ENCODE measurements at regions not wholly inside any gene's neighbourhood (a gene's known extent, or its start where the extent isn't known, plus 50 kb on each side); places are given as distances from the start of the nearest gene placed in this dataset.

DNA sequence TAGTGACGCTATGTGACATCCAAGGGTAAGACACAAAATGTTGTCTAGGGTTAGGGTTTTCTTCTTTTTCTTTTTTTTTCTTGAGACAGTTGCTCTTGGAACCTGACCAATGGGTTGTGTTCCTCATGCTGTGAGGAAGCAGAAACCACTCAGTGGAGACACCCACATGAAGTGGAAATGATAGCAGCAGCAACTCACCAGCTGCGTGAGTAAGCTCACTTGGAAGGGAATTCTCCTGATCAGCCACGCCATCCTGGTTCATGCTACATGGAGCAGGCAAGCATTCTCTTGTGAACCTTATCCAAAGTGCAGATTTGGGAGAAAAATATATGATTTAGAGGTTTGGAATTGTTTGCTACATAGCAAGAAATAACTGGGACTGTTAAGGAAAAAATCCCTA is 863.7 kb downstream of the EPHA4 start:
- in situ Hi-C loops (cut with HindIII; ENCODE audit: low sequenced_read_pairs): no loop called here
- TF ChIP-seq, protein P1, sequence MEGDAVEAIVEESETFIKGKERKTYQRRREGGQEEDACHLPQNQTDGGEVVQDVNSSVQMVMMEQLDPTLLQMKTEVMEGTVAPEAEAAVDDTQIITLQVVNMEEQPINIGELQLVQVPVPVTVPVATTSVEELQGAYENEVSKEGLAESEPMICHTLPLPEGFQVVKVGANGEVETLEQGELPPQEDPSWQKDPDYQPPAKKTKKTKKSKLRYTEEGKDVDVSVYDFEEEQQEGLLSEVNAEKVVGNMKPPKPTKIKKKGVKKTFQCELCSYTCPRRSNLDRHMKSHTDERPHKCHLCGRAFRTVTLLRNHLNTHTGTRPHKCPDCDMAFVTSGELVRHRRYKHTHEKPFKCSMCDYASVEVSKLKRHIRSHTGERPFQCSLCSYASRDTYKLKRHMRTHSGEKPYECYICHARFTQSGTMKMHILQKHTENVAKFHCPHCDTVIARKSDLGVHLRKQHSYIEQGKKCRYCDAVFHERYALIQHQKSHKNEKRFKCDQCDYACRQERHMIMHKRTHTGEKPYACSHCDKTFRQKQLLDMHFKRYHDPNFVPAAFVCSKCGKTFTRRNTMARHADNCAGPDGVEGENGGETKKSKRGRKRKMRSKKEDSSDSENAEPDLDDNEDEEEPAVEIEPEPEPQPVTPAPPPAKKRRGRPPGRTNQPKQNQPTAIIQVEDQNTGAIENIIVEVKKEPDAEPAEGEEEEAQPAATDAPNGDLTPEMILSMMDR (IDR thresholded peaks at IDR 0.05; ENCODE audit: low read depth, low read length, missing control alignments): no peak
- peak; percentile 57 for DNase-seq (ENCODE audit: low read depth)
- H3K4me3 ChIP-seq (ENCODE audit: low read depth, low read length): no peak overlapping the region

DNA sequence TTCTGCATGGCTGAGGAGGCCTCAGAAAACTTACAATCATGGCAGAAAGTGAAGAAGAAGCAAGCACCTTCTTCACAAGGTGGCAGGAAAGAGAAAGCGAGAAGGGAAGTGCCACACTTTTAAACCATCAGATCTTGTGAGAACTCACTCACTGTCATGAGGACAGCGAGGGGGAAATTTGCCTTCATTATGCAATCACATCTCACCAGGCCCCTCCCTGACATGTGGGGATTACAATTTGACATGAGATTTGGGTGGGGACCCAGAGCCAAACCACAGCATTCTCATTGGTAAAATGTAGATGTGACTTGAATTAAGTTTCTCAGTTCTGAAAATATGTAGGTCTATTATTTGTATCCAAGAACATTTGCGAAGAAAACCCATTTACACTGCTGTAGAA is 854.8 kb downstream of the EPHA4 start:
- TF ChIP-seq, protein P1 (IDR thresholded peaks at IDR 0.05; ENCODE audit: low read depth, low read length, missing control alignments): no peak

DNA sequence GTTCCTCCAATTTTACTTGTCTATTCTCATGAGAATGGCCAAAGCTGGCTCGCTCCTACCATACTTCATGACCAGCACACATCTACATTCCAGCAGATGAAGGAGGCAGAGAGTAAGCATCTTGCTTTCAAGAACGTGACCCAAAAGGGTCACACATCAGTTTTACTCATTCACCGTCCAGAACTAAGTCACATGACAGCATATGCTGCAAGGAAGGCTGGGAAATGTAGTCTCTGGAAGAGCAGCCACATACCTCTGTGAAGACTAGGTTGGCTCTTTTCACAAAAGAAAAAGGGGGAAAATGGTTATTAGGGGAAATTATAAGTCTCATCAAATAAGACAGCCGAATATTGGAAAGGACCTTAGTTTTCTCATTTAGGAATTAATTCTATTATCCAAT is 835.3 kb downstream of the EPHA4 start:
- in situ Hi-C loops (cut with HindIII; ENCODE audit: low sequenced_read_pairs): no loop called here
- no peak for DNase-seq (ENCODE audit: low read depth)
- TF ChIP-seq, protein P1 (IDR thresholded peaks at IDR 0.05; ENCODE audit: low read depth, low read length, missing control alignments): no peak
- H3K4me3 ChIP-seq (ENCODE audit: low read depth, low read length): no peak overlapping the region

More for the DNA sequence above, 854.8 kb downstream of the EPHA4 start:
- no peak overlapping the region for H3K4me3 ChIP-seq (ENCODE audit: low read depth, low read length)
- DNase-seq (ENCODE audit: low read depth): no peak
- in situ Hi-C loops (cut with HindIII; ENCODE audit: low sequenced_read_pairs): no loop called here

DNA sequence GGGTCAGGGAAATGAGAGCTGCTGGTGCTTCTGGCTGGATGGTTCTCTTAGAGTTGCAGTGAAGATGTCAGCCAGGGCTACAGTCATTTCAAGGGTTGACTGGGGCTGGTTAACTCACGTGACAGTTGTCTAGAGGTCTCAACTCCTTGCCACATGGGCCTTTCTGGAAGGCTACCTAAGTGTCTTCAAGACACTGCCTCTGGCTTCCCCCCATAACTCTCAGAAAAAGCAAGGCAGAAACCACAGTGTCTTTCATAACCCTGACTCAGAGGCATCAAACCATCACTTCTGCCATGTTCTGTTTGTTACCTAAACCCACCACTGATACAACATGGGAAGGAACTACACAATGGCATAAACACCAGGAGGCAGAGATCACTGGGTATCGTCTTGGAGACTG is 828.9 kb downstream of the EPHA4 start:
- no peak for DNase-seq (ENCODE audit: low read depth)

DNA sequence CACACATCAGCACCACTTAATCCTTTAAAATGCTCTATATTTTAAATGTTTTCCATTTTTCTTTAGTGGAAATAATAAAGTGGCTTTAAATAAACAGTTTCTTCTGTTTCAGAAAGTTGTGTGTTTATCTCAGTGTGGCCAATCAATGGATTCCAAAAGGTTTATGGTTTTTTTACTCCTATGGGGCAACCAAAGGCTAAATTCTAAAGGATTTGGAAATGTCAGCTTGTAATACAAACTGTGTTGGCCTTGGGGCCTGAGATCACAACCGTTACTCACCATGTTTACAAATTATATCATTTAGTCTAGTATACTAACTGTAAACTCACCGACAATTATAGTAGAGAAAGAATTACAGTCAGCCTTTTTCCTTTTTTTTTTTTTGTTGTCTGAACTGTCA is 827.2 kb downstream of the EPHA4 start:
- TF ChIP-seq, protein P1 (IDR thresholded peaks at IDR 0.05; ENCODE audit: low read depth, low read length, missing control alignments): no peak
- DNase-seq (ENCODE audit: low read depth): no peak
- no peak overlapping the region for H3K4me3 ChIP-seq (ENCODE audit: low read depth, low read length)
- in situ Hi-C loops (cut with HindIII; ENCODE audit: low sequenced_read_pairs): no loop called here

More for the DNA sequence above, 828.9 kb downstream of the EPHA4 start:
- in situ Hi-C loops (cut with HindIII; ENCODE audit: low sequenced_read_pairs): no loop called here
- TF ChIP-seq, protein P1 (IDR thresholded peaks at IDR 0.05; ENCODE audit: low read depth, low read length, missing control alignments): no peak
- no peak overlapping the region for H3K4me3 ChIP-seq (ENCODE audit: low read depth, low read length)

DNA sequence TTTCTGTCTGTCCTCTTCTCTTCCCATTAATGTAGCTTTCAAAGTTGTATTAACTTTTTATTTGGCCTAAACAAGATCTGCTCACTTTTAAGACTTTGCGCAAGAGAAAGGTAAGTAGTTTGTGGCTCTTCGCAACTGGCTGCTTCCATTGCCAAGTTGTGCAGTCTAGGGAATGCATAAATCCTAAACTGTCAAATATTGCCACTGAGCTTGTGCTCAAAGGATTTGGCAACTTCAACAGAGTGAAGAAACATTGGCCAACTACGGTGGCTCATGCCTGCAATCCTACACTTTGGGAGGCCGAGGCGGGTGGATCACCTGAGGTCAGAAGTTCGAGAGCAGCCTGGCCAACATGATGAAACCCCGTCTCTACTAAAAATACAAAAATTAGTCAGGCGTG is 826.4 kb downstream of the EPHA4 start:
- TF ChIP-seq, protein P1 (IDR thresholded peaks at IDR 0.05; ENCODE audit: low read depth, low read length, missing control alignments): no peak
- H3K4me3 ChIP-seq (ENCODE audit: low read depth, low read length): no peak overlapping the region
- in situ Hi-C loops (cut with HindIII; ENCODE audit: low sequenced_read_pairs): no loop called here
- DNase-seq (ENCODE audit: low read depth): no peak

DNA sequence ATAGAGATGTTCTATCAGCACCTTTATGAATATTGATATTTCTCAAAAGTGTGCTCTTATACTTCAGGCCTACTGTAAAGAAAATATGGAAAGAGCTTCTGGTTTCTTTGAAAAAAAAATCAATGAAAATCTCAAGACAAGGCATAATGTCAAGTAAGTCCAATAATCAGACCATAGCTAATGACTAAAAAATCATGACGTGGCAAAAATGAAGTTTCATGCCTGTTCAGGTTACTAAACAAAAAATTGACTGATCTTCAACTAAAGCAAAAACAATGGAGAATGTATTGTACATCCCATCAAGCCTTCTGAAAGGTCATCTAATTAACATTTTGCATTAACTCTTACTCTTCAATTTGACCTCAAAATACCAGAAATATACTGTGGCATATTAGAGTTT is 824.4 kb downstream of the EPHA4 start:
- in situ Hi-C loops (cut with HindIII; ENCODE audit: low sequenced_read_pairs): no loop called here
- no peak for DNase-seq (ENCODE audit: low read depth)
- no peak overlapping the region for H3K4me3 ChIP-seq (ENCODE audit: low read depth, low read length)
- TF ChIP-seq, protein P1 (IDR thresholded peaks at IDR 0.05; ENCODE audit: low read depth, low read length, missing control alignments): no peak

Data from astrocyte of the cerebellum (primary cell).